Esophagus muscularis mucosa (tissue), 4 donors: ENCODE measurements at regions not wholly inside any gene's neighbourhood (a gene's known extent, or its start where the extent isn't known, plus 50 kb on each side); places are given as distances from the start of the nearest gene placed in this dataset.

ENCODE experiments used
- CTCF ChIP-seq, 3 experiments: fragments of 200-600 bp in 2 of 3; fragments of 450-650 bp in 1 of 3; sonication (generic) in 2 of 3; IDR thresholded peaks; one replicate each; pipeline ENCODE4 v1.5.1; 2017 to 2019; ENCODE audit warnings: antibody characterized with exemption in 3 of 3, mild to moderate bottlenecking in 2 of 3, moderate library complexity in 1 of 3
- EP300 ChIP-seq: sonication (generic); formaldehyde crosslinking; IDR thresholded peaks from one replicate; pipeline ENCODE4 v1.6.1; 2017; ENCODE audit warnings: antibody characterized with exemption
- POLR2A ChIP-seq: fragments of 450-650 bp; IDR thresholded peaks from one replicate; pipeline ENCODE4 v1.6.1; 2017; ENCODE audit warnings: antibody characterized with exemption, moderate library complexity, mild to moderate bottlenecking, low read depth
- POLR2AphosphoS5 ChIP-seq, 2 donors: sonication (generic); formaldehyde crosslinking; IDR thresholded peaks; one replicate each; pipeline ENCODE4 v1.6.1; 2017; ENCODE audit warnings: antibody characterized with exemption in 2 of 2

GRCh38 chr1:2916153-2916552 lies 105.1 kb upstream of the ACTRT2 start:
- TF ChIP-seq POLR2AphosphoS5 (IDR thresholded peaks at IDR 0.05) (no peak), CTCF (IDR thresholded peaks at IDR 0.05) (no peak), POLR2A (no peak), EP300 (no peak)
